Lower leg skin (tissue), 3 donors: ENCODE measurements at regions not wholly inside any gene's neighbourhood (a gene's known extent, or its start where the extent isn't known, plus 50 kb on each side); places are given as distances from the start of the nearest gene placed in this dataset.

Source experiments
- CTCF ChIP-seq, 3 donors: fragments of 450-650 bp; IDR thresholded peaks; one replicate each; pipeline ENCODE4 v1.5.1; 2016; ENCODE audit warnings: antibody characterized with exemption in 3 of 3, mild to moderate bottlenecking in 3 of 3, moderate library complexity in 2 of 3
- POLR2A ChIP-seq, 2 donors: fragments of 450-650 bp; IDR thresholded peaks; one replicate each; pipeline ENCODE4 v1.6.1; 2016 to 2017; ENCODE audit warnings: antibody characterized with exemption in 2 of 2, mild to moderate bottlenecking in 1 of 2, moderate library complexity in 1 of 2

GRCh38 chr2:8248623-8248957 lies 433.3 kb upstream of the ID2 start:
- no peak for TF ChIP-seq CTCF (IDR thresholded peaks at IDR 0.05)
- TF ChIP-seq POLR2A (IDR thresholded peaks at IDR 0.05) = no peak
